BE2C (cell line): ENCODE measurements at regions not wholly inside any gene's neighbourhood (a gene's known extent, or its start where the extent isn't known, plus 50 kb on each side); places are given as distances from the start of the nearest gene placed in this dataset.

Source experiments
- DNase-seq: peaks from one replicate; pipeline ENCODE4 v3.0.0-alpha.2; 2020
- H3K27me3 ChIP-seq: fragments of 250-450 bp; sonication (Bioruptor Pico); 2 replicates; pipeline ENCODE4 v1.5.1; 2020; ENCODE audit warnings: mild to moderate bottlenecking
- H3K36me3 ChIP-seq: fragments of 250-450 bp; sonication (Bioruptor Pico); 2 replicates; pipeline ENCODE4 v1.5.1; 2020; ENCODE audit warnings: mild to moderate bottlenecking
- H3K4me1 ChIP-seq: fragments of 250-450 bp; sonication (Bioruptor Pico); 2 replicates; pipeline ENCODE4 v1.5.1; 2020
- H3K4me3 ChIP-seq: 2 replicates; pipeline ENCODE4 v1.5.1; 2011; ENCODE audit warnings: low read depth, low read length
- H3K9me3 ChIP-seq: fragments of 250-450 bp; sonication (Bioruptor Pico); 2 replicates; pipeline ENCODE4 v1.5.1; 2020
- CTCF ChIP-seq: IDR thresholded peaks from 2 replicates; pipeline ENCODE4 v1.5.1; 2012; ENCODE audit warnings: mild to moderate bottlenecking, low read depth, low read length

DNA sequence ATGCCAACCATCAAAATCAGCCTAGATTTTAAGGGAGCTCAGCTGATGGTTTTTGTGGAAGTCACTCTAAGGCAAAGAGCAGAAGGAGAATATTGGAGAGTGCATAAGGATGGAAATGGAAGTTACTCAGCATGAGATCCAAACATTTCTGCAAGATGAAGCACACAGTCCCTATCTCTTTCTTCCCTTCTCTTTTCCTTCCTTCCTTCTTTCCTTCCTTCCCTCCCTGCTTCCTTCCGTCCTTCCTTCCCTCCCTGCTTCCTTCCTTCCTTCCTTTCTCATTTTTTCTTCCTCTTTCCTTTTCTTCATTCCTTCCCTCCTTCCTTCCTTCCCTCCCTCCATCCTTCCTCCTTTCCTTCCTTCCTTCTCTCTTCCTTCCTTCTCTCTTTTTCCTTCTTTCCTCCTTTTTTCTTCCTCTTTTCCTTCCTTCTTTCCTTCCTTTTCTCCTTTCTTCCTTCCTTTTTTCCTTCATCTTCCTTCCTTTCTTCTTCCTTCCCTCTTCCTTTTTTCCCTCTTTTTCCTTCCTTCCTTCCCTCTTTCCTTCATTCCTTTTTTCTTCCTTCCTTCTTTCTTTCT lies 727.9 kb upstream of the CDH2 start:
- no peak overlapping the region for H3K4me3 ChIP-seq
- no peak for DNase-seq
- H3K9me3 ChIP-seq: no peaks in the 10 kb centered on the region
- no peaks in the 10 kb centered on the region for H3K36me3 ChIP-seq
- no peak for TF ChIP-seq CTCF
- no peaks in the 10 kb centered on the region for H3K4me1 ChIP-seq
- H3K27me3 ChIP-seq: no peaks in the 10 kb centered on the region

- TF ChIP-seq CTCF: no peak
- no peak for DNase-seq
- Histone ChIP-seq H3K4me1 (no peaks in the 10 kb centered on the region), H3K27me3 (no peaks in the 10 kb centered on the region), H3K9me3 (no peaks in the 10 kb centered on the region), H3K36me3 (no peaks in the 10 kb centered on the region), H3K4me3 (no peak overlapping the region)
These were observed 726.4 kb upstream of the CDH2 start for GRCh38 chr18:28903306-28903705.

DNA sequence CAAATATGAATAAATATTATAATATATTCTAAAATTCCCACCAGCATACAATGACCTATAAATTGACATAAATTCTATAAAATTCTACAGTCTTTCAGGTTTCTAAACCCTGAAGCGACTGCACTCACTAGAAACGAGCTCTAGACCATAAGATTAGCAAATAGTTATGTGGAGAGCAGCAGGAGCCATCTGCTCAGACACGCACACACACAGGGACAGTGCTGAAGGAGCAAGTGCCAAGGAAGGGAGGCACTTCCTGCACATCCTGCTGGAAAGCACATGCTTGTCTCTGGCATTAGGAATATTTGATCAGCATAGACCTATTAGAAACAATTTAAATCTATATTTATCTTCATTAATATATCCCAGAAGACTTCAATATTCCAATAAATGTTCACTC lies 713.9 kb upstream of the CDH2 start:
- H3K4me1 ChIP-seq: no peaks in the 10 kb centered on the region
- H3K27me3 ChIP-seq: no peaks in the 10 kb centered on the region
- H3K4me3 ChIP-seq: no peak overlapping the region
- no peaks in the 10 kb centered on the region for H3K9me3 ChIP-seq
- no peaks in the 10 kb centered on the region for H3K36me3 ChIP-seq
- no peak for DNase-seq
- no peak for TF ChIP-seq CTCF

DNA sequence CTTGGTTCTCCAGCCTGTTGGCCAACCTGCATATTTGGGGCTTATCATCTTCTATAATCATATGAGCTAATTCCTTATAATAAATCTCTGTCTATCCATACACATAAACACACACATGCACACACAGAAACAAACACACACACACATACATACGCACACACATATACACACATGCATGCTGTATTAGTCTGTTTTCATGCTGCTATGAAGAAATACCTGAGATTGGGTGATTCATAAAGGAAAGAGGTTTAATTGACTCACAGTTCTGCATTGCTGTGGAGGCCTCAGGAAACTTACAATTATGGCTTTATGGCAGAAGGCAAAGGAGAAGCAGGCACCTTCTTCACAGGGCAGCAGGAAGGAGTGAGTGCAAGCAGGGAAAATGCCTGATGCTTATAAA lies 707.4 kb upstream of the CDH2 start:
- Histone ChIP-seq H3K36me3 (no peaks in the 10 kb centered on the region), H3K27me3 (no peaks in the 10 kb centered on the region), H3K4me1 (no peaks in the 10 kb centered on the region), H3K9me3 (no peaks in the 10 kb centered on the region), H3K4me3 (no peak overlapping the region)
- DNase-seq: no peak
- TF ChIP-seq CTCF: no peak

GRCh38 chr18:28880856-28881255 lies 703.9 kb upstream of the CDH2 start:
- Histone ChIP-seq H3K4me1 (no peaks in the 10 kb centered on the region), H3K36me3 (no peaks in the 10 kb centered on the region), H3K27me3 (no peaks in the 10 kb centered on the region), H3K9me3 (no peaks in the 10 kb centered on the region), H3K4me3 (no peak overlapping the region)
- no peak for DNase-seq
- TF ChIP-seq CTCF: no peak

- Histone ChIP-seq H3K4me1 (no peaks in the 10 kb centered on the region), H3K9me3 (no peaks in the 10 kb centered on the region), H3K27me3 (no peaks in the 10 kb centered on the region), H3K36me3 (no peaks in the 10 kb centered on the region), H3K4me3 (no peak overlapping the region)
- no peak for DNase-seq
- TF ChIP-seq CTCF: no peak
These were observed 698.1 kb upstream of the CDH2 start for GRCh38 chr18:28875059-28875458.
